GM12891 (cell line): ENCODE measurements at regions not wholly inside any gene's neighbourhood (a gene's known extent, or its start where the extent isn't known, plus 50 kb on each side); places are given as distances from the start of the nearest gene placed in this dataset.
"Not testable (repeated sequence)": the region's sequence is repeated elsewhere in the genome, so short reads cannot be mapped to it uniquely, and the experiment has no call there.

ENCODE experiments used
- DNase-seq: peaks from one replicate; pipeline ENCODE4 v3.0.0; 2011; ENCODE audit warnings: low spot score; ENCODE audit not compliant: insufficient read length
- FAIRE-seq: peaks from 2 replicates; lab custom pipeline; 2011; peaks lifted over from hg19 to GRCh38; lab: Jason Lieb, UNC
- PAX5 ChIP-seq: IDR thresholded peaks from 2 replicates; pipeline ENCODE4 v1.6.1; 2011; ENCODE audit warnings: low read length, moderate library complexity, mild to moderate bottlenecking; ENCODE audit not compliant: insufficient read depth, severe bottlenecking
- POLR2A ChIP-seq: IDR thresholded peaks from 2 replicates; pipeline ENCODE4 v1.6.1; 2011; ENCODE audit warnings: low read depth, low read length, control low read depth
- POLR2AphosphoS5 ChIP-seq: IDR thresholded peaks from 2 replicates; pipeline ENCODE4 v1.6.1; 2011; ENCODE audit warnings: low read depth, low read length, control low read depth
- POU2F2 ChIP-seq: IDR thresholded peaks from 2 replicates; pipeline ENCODE4 v1.6.1; 2011; ENCODE audit warnings: low read depth, mild to moderate bottlenecking, control low read depth, low read length, moderate library complexity
- SPI1 ChIP-seq: IDR thresholded peaks from 2 replicates; pipeline ENCODE4 v1.6.1; 2011; ENCODE audit warnings: low read depth, low read length, control low read depth
- TAF1 ChIP-seq: IDR thresholded peaks from 2 replicates; pipeline ENCODE4 v1.6.1; 2011; ENCODE audit warnings: low read depth, low read length, control low read depth

DNA sequence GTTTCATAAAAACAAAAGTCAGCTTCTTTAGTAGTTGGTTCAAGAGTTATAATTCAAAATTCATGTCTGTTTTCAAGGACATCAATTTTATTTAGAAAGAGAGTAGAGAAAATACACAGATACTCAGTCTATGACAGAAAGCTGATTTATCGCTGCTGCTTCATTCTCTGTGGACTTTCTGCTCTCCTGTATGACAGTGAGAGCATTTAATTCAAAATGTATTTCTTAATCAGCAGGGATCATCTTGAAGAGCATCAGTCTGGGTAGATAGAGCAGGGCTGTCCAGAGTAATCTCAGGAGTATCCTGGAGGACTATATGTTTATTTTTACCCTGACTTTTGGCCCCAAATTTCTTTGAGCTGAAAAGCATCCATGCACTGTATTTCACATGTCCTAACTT lies 1676.7 kb downstream of the REEP3 start:
- no peak for FAIRE-seq
- TF ChIP-seq TAF1 (no peak), POLR2AphosphoS5 (no peak), POLR2A (no peak), PAX5 (no peak), SPI1 (no peak), POU2F2 (no peak)
- no peak for DNase-seq

DNA sequence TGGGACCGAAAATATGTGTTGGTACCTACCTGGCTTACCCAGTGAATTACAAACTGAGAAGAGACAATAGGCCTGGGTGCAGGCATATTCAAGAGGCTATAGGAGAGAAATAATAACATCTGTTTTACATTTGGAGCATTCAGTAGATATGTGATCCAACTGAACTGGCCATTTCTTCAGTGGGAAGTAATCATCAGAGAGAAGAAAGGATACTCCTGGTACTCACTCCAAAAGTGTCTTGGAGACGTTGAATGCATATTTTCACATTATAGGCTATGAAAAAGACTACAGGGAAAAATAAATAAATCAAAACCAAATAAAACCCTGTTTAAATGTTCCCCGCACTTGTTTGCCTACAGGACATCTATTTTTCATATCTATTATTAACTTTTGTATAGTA lies 1680.3 kb downstream of the REEP3 start:
- TF ChIP-seq TAF1 (no peak), PAX5 (no peak), POLR2AphosphoS5 (no peak), POU2F2 (no peak), POLR2A (no peak), SPI1 (no peak)
- no peak for FAIRE-seq
- DNase-seq = no peak

DNA sequence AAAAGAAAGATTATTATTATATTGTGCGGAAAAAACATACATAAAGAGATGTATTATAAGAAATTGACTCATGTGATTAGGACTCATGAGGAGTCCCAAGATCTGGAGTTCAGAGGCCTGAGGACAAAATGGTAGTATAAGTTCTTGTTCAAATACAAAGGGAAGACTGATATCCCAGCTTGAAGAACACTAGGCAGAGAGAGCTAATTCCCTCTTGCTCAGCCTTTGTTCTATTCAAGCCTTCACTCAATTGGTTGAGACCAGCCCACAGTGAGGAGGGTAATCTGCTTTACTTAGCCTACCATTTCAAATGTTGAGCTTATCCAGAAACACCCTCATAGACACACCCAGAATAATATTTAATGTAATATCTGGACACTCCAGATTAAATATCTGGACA lies 1683.8 kb downstream of the REEP3 start:
- no peak for FAIRE-seq
- no peak for DNase-seq
- TF ChIP-seq POU2F2 (no peak), POLR2A (no peak), POLR2AphosphoS5 (no peak), PAX5 (no peak), TAF1 (no peak), SPI1 (no peak)

DNA sequence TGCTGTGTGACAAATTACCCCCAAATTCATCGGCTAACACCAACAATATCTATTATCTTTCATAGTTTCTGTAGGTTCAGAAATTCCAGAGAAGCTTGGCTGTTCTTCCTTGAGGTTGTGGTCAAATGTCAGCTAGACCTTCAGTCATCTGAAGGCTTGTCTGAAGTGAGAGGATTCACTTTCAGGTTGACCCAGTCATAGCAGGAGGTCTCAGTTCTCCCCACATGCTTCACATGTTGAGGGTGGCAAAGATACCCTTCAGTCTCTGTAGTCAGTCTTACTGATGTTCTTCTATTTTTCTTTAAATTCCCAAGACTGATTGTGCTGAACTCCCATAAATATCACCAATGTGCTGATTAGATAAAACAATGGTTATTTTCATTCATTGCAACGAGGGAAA lies 1692.0 kb downstream of the REEP3 start:
- no peak for DNase-seq
- TF ChIP-seq SPI1 (peak; percentile 37), POLR2A (no peak)
- FAIRE-seq = no peak

DNA sequence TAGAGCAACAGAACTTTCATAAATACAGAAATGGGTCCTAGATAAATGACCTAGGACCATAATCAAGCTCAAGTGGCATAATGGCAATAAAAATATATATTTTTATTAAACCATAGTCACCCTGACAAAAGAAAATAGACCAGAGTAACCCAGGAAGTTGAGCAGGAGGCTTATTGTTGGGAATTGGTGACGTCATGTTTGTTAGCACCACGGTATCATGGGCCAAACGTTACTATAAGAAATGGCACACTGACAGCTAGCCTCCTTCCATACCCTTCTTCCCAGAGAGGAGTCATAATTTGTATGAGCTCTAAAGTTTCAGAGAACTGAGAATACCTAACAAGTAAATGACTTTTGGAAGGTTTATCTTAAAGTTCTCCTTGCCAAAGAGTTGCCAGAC lies 1698.2 kb downstream of the REEP3 start:
- DNase-seq (no peak), FAIRE-seq (no peak)
- TF ChIP-seq PAX5 = no peak

DNA sequence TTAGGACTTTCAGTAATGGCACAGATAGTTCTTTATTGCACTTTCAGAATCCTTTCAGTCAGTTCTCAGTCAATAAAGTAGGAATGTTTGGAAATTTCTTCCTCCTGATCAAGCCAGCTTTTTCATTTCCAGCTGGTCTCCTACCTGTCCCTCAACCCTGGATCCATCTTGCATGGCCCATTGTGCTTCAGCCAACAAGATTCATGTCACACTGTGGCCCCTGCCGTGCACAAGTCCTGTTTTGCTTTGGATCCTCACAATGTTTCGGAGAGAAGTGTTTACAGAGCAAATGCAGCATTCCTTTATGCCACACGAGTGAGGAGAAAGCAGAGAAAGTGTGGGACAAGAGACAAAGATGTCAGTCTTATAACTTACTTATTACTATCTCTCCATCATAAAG lies 1694.7 kb upstream of the LRRTM3 start:
- FAIRE-seq (no peak), DNase-seq (no peak)
- TF ChIP-seq POLR2A (no peak), POU2F2 (no peak), PAX5 (no peak), TAF1 (no peak), SPI1 (no peak), POLR2AphosphoS5 (no peak)

DNA sequence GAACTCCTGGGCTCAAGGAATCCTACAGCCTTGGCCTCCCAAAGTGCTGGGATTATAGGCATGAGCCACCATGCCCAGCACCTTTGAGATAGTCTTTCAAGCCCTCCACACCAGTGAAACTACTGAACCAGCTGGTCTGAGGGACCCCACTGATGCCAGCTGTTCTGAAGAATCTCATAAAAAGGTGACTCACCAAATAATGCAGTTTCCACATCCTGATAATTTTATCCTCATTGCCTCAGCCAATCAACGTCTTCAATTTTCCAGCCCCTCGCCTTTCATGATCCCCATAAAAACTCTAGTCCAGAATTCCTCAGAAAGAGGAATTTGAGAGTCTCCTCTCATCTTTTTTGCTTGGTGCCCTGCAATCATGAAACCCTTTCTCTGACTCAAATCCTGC lies 1691.6 kb upstream of the LRRTM3 start:
- FAIRE-seq (no peak), DNase-seq (no peak)
- TF ChIP-seq POLR2A = no peak
- no peak for TF ChIP-seq PAX5
- no peak for TF ChIP-seq POU2F2
- no peak for TF ChIP-seq TAF1
- no peak for TF ChIP-seq POLR2AphosphoS5
- no peak for TF ChIP-seq SPI1

DNA sequence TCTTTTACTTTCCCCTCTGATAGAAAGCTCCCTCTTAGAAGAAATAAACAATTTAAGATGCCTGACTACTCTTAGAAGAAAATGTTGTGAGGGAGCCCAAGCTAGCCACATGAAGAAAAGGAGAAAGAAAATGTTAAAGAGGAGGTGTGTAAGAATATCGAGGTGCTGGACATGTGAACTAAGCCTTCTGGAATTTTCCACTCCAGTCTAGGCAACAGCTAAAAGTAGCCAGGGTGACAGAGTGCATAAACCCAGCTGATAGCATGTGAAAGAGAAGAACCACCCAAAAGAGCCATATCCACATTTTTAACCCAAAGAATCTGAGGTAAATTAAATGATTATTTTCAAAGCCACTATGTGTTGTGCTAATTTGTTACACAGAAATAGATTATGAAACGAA lies 1690.6 kb upstream of the LRRTM3 start:
- TF ChIP-seq TAF1 (no peak), PAX5 (no peak), POLR2AphosphoS5 (no peak), SPI1 (no peak), POU2F2 (no peak), POLR2A (no peak)
- FAIRE-seq (no peak), DNase-seq (no peak)

DNA sequence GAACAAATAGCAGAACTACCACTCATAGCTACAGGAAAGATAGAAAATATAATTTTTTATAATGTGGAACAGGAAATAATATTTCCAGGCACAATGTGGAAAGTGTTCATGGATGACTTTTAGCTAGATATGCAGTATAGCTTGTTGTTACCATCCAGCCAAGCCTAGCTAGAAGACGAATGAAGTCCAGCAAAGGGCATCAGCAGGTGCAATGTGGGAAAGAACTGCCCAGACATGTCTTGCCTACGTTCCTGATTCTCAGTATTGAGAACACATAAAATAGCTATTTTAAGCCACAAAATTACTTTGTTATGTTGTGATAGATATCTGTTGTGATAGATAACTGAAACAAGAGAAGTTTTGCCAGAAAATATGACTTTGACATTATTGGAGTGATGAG lies 1690.0 kb upstream of the LRRTM3 start:
- TF ChIP-seq POU2F2 = no peak
- no peak for TF ChIP-seq TAF1
- DNase-seq (no peak), FAIRE-seq (no peak)

DNA sequence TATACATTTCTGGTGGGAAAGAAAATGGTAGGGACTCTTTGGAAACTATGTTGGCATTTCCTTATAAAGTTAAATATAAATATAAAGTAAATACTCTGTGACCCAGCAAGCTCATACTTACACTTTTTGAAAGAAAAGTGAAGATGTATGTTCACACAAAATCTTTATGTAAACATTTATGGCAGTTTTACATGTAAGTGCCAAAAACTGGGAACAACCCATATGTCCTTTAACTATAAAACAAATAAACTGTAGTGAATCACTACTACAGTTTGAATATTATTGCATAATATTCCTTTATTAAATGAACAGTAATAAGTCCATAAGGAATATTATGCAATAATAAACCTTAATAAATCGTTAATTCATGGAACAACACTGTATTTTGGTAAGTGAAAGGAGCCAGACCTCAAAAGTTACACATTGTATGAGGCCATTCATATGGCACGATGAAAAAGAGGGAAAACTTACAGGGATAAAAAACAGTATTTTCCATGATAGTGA lies 1660.3 kb upstream of the LRRTM3 start:
- FAIRE-seq = no peak
- no peak for DNase-seq
- TF ChIP-seq SPI1 (no peak), POU2F2 (no peak), POLR2AphosphoS5 (no peak), PAX5 (no peak), POLR2A (no peak), TAF1 (no peak)

DNA sequence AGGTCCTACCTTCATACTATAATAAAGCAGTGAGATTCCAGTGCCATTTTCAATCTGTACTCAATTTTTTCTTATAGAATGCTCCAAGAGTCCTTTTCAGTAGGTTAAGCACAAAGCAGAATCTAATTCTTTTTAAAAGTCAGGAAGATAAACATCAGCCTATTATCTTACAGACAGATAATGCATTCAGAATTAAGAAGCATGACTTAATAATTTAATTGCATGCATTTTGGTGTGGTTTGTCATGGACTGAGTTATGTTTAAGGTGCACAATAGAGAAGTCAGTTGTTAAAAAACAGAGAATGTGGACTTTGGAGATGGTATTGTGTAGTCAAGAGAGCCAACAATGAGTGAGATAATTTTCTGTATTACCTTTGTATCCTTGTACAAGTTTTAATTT lies 1656.3 kb upstream of the LRRTM3 start:
- not testable (repeated sequence) for FAIRE-seq, DNase-seq
